ENCODE measurements at regions not wholly inside any gene's neighbourhood (a gene's known extent, or its start where the extent isn't known, plus 50 kb on each side); places are given as distances from the start of the nearest gene placed in this dataset.

DNA sequence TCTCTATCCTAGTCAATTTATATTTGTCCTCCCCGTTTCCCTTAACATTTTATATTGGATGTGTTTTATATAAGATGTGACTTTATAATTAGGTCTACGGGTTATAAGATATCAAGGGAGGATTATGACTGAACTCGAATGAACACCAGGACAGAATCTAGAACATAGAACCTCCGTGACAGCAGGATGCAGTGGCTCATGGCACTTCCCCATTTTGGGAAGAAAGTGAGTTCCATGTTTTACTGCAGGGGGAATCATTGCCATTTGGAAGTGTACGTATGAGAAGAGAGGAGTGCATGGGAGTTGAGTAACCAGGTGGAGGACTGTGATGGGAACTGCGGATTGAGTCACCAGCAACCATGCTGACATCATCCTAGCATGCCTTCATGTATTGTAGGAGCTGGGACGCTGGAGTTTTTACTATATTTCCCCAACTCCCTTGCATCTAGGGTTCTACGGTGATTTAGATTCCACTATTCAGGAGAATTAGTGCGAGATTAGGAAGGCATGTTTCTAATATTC is 56.1 kb upstream of the FOXC1 start:
- DNase-seq: no peak

GRCh38 chr6:1554141-1554475 is 55.6 kb upstream of the FOXC1 start:
- no peak for DNase-seq

- DNase-seq: peak; percentile 89
Measured at GRCh38 chr6:1554476-1555310, 55.0 kb upstream of the FOXC1 start.

DNA sequence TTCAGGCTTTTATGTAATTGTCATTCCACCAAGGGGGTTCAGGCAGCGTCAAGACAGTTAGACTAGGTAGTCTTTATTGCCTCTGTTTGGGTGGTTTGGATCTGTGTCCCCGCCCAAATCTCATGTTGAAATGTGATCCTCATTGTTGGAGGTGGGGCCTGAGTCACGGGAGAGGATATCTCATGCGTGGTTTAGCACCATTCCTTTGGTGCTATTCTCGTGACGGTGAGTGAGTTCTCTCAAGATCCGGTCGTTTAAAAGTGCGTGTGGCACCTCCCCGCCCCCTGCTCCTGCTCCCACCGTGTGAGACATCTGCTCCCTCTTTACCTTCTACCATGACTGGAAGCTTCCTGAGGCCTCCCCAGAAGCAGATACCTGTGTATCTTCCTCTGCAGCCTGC is 51.3 kb upstream of the FOXC1 start:
- DNase-seq: no peak

Data from activated CD8-positive, alpha-beta memory T cell treated with anti-CD3 and anti-CD28 coated beads, Interleukin-2, amount 50 U/mL, for 48 hours (primary cell).